HG03442 (cell line): ENCODE measurements at regions not wholly inside any gene's neighbourhood (a gene's known extent, or its start where the extent isn't known, plus 50 kb on each side); places are given as distances from the start of the nearest gene placed in this dataset.
"Not testable (repeated sequence)": the region's sequence is repeated elsewhere in the genome, so short reads cannot be mapped to it uniquely, and the experiment has no call there.

Experiments used
- ATAC-seq: cut with Tn5 transposase; IDR thresholded peaks from one replicate; pipeline ENCODE4 v1.9.1; 2021; ENCODE audit warnings: mild to moderate bottlenecking, moderate library complexity; ENCODE audit not compliant: unreplicated experiment

GRCh38 chr2:156915332-156915731, 342.2 kb upstream of the GALNT5 start:
- no peak for ATAC-seq

- no peak for ATAC-seq
Measured at GRCh38 chr2:156918410-156918809, 339.1 kb upstream of the GALNT5 start.

DNA sequence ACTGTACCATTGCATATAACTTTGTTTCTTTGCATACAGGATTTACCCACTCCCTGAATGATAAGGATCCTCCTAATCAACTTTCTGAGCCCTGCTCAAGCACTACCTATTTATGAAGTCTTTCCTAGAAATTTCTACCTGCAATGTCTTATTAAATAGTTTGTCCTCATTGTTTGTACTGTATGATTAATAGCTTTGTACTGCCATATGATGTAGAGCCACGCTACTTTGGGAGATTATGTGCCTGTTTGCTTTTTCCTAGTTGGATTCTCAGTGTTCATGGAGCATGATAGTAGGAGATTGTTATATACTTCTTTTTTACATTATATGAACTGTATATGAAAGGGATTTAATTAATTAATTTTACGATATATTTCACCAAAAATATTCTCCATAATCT, 327.1 kb upstream of the GALNT5 start:
- no peak for ATAC-seq

- ATAC-seq = no peak
Measured at GRCh38 chr2:156933645-156934225, 323.8 kb upstream of the GALNT5 start.

GRCh38 chr2:156935616-156936015, 321.9 kb upstream of the GALNT5 start:
- no peak for ATAC-seq

GRCh38 chr2:156937430-156937829, 320.1 kb upstream of the GALNT5 start:
- ATAC-seq = no peak

DNA sequence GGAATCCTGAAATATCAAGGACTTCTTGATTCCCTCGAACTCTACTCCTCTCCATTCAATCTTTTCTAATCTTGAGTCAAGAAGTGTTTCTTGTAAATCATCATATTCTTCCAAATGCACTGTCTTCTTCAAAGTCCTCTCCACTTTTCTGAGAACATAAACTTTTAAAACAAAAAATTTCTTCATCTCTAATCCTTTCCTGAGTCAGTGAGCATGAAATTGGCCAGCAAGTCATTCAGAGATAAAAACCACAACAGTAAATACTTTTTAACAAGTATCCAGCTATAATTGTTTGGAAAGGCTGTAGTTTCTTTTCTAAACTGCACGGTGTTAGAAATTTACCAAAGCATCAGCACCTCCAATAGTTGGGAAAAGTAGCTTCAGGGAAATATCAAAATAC, 312.6 kb upstream of the GALNT5 start:
- no peak for ATAC-seq

DNA sequence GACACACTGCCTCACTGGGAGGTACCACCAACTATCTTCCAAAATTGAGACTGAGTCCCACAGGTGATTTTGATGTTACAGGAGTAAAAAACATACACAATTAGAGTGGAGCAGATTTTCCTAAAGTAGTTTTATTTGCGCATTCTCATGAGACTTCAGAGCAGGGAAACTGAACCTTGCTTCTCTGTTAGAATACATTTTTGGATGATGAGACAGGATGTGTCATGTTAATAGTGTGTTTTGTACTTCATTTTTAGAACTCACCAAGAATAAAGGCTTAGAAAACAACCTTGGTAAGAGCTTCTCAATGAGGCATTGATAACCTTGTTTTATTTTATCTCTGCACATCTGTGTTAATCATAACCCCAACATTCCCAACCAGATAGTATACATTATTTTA, 310.2 kb upstream of the GALNT5 start:
- no peak for ATAC-seq

GRCh38 chr2:156955701-156956100, 301.8 kb upstream of the GALNT5 start:
- no peak for ATAC-seq

GRCh38 chr2:156956161-156956560, 301.3 kb upstream of the GALNT5 start:
- ATAC-seq = no peak

GRCh38 chr2:156958374-156958773, 299.1 kb upstream of the GALNT5 start:
- no peak for ATAC-seq

- no peak for ATAC-seq
Measured at GRCh38 chr2:156959481-156959880, 298.0 kb upstream of the GALNT5 start.

DNA sequence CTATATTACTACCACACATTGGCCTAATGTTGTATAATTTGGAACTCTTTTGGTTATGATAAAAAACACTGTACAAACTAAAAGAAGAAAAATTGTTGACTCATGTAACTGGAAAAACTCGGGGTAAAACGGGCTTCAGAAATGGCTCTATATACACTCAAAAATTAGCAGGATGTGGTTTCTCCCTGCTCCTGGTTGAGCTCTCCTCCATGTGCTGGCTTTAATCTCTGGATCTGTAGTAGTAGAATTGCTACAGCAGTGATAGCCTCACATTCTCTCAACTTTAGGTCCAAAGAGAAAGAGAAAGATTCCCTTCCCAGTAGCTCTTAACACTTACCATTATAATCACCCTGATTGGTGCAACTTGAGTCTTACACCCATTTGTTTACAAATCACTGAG, 274.9 kb upstream of the GALNT5 start:
- no peak for ATAC-seq

DNA sequence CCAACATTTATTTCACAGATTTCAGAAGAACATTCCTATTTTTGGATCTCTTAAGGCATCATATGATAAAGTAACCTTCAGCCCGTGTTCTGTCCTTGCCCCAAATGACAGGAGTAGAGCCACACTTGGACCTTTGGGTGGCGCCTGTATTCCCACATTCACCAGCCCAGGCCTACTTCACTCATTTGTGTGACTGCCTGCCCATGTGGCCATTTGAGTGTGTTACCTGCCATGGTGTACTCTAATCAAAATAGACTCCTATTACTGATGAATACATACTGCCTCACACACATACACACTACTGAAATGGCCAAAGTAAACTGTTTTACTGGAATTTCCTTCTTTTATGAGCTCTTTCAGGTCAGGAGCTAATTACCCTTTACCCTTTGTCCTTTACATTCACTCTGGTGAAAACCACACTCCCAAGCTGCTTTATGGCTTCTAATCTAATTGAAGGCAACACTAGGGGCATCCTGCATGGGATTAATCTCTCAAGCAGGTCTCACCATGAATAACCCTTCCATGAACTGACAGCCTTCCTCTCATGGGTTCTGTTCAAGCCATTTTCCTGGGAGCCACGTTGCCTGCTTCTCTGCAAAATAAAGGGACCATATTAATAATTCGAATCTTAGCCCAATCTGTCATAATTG, 271.0 kb upstream of the GALNT5 start:
- ATAC-seq = no peak

DNA sequence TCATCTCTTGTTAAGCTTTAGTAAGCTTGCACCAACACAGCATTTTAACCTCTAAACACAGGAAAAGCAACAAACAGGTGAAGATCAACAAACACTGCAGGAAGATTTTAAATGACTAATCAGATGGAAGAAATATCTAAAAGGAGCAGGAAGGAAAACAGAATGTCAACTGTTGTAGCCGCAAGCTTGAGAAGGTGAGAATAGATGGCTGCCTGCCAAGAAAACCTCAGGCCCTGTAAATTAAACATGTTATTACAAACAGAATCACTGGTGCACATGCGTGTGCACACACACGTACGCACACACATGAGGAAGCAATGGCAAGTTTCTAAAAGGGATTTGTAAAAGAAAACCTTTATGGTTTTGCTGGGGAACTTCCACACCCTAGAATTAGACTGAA, 257.8 kb upstream of the GALNT5 start:
- ATAC-seq = no peak

DNA sequence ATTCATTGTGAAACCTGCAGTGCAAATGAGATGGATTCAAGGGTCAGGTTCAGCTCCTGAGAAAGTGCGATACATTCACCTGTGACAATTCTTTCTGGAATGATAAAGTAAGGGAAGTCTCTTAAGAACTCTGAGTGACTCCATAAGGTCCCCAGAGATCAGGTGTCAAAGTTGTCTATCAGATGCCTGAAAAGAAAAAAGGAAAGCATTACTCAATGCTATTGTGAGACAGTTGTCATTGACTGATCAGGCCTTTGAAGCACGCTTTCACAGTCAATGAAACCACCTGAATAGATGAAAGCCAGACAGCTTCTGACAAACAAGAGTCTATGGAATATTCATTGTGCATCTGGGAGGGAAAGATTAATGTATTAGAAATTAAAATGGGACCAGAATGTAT, 252.7 kb upstream of the GALNT5 start:
- ATAC-seq = no peak

DNA sequence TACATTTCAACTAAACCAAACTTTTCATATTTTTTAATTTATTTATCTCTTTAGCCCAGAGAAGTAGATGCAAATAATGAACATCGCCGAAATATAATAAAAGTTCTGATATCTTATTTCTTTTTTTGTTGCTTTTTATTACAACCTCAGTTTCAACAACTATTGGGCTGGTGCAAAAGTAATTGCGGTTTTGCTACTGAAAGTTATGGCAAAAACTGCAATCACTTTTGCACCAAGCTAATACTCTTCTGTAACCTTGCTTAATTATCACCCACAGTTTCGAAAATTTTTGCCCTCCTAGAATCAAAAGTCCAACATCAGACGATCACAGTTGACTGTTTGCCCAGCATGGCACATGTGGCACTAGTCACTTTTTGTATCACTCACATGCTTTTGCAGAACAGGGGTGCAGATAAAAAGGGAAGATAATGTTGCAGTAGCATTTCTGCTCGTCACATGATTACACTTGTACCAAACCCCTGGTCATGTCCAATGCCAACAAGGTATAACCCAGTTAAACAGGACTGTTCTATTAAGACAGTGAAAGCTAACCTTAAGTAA, 242.4 kb upstream of the GALNT5 start:
- ATAC-seq = no peak

- not testable (repeated sequence) for ATAC-seq
Measured at GRCh38 chr2:157023264-157023663, 234.2 kb upstream of the GALNT5 start.

- no peak for ATAC-seq
Measured at GRCh38 chr2:157024129-157024528, 233.4 kb upstream of the GALNT5 start.

GRCh38 chr2:157032017-157032416, 225.5 kb upstream of the GALNT5 start:
- no peak for ATAC-seq

GRCh38 chr2:157036726-157037125, 220.8 kb upstream of the GALNT5 start:
- no peak for ATAC-seq

DNA sequence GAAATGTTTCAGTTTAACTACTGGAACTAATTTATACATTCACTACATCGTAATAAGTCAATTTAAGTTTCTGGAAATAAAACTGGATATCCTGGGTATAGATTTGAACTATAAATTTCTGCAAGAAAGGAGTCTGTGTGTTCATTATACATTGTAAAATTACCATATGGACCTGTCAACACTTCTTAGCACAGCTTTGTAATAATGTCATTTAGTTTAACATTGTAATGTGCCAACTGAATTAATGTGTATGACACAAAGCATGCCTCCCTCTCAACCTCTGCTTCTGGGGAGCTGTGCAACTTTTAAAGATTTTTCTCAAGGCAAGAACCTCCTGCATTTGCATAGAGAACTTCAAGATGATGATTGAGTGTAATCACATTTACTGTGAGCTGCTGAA, 213.7 kb upstream of the GALNT5 start:
- ATAC-seq = no peak

DNA sequence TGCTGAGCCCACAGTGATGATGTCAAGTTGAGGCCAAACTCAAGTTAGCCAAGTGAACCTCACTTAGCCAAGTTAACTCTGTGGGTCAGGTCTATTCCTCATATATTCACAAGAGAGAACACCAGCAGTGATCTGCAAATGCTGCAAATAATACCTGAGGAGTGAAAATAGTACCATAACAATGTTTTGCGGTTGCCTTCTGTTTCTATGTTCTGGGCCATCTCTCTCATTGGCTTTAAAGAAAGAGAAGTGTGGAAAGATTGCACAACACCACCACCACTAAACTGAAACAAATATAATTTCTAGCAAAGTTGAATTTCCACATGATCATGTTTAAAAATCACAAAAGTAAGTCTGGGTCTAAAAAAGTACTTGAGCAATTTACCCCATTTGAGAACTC, 211.1 kb upstream of the GALNT5 start:
- ATAC-seq = no peak
